ENCODE measurements at regions not wholly inside any gene's neighbourhood (a gene's known extent, or its start where the extent isn't known, plus 50 kb on each side); places are given as distances from the start of the nearest gene placed in this dataset.

DNA sequence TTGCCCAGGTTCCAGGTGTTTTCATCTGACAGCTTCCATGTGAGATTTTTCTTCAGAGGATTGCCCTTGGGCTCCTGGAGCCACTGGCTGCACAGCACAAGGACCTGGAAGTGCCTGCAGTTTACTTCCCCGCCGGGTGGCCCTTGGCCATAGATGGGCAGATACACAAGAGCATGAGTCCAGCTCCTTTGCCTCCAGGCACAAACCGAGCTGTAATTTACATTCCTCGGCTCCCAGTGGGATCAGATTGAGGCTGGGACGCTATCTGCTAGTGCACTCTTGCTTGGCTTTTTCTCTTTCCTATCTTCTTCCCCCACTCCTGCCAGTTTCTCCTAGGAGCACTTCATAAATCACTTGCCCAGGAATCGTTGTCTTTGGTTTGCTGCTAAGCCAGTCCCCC lies 85.4 kb upstream of the RALY start:
- DNase-seq: no peak
- Histone ChIP-seq H3K4me3 (ENCODE audit: low read depth, low read length) (no peak overlapping the region), H3K27me3 (replicated peaks) (no peaks in the 10 kb centered on the region), H3K36me3 (replicated peaks) (no peaks in the 10 kb centered on the region), H3K27ac (no peak overlapping the region)
- TF ChIP-seq, protein P1, sequence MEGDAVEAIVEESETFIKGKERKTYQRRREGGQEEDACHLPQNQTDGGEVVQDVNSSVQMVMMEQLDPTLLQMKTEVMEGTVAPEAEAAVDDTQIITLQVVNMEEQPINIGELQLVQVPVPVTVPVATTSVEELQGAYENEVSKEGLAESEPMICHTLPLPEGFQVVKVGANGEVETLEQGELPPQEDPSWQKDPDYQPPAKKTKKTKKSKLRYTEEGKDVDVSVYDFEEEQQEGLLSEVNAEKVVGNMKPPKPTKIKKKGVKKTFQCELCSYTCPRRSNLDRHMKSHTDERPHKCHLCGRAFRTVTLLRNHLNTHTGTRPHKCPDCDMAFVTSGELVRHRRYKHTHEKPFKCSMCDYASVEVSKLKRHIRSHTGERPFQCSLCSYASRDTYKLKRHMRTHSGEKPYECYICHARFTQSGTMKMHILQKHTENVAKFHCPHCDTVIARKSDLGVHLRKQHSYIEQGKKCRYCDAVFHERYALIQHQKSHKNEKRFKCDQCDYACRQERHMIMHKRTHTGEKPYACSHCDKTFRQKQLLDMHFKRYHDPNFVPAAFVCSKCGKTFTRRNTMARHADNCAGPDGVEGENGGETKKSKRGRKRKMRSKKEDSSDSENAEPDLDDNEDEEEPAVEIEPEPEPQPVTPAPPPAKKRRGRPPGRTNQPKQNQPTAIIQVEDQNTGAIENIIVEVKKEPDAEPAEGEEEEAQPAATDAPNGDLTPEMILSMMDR (IDR thresholded peaks at IDR 0.05; ENCODE audit: low read depth, low read length, missing control alignments): no peak
- in situ Hi-C loops (cut with HindIII; ENCODE audit: low pct_ligation_motif_present, low sequenced_read_pairs): no loop called here

GRCh38 chr20:33908868-33909267 lies 84.8 kb upstream of the RALY start:
- no peak for DNase-seq
- Histone ChIP-seq H3K4me3 (ENCODE audit: low read depth, low read length) (no peak overlapping the region), H3K36me3 (replicated peaks) (no peaks in the 10 kb centered on the region), H3K27me3 (replicated peaks) (no peaks in the 10 kb centered on the region), H3K27ac (peak overlapping the region; percentile 83)
- in situ Hi-C loops (cut with HindIII; ENCODE audit: low pct_ligation_motif_present, low sequenced_read_pairs): no loop called here
- TF ChIP-seq, protein P1 (IDR thresholded peaks at IDR 0.05; ENCODE audit: low read depth, low read length, missing control alignments): no peak

DNA sequence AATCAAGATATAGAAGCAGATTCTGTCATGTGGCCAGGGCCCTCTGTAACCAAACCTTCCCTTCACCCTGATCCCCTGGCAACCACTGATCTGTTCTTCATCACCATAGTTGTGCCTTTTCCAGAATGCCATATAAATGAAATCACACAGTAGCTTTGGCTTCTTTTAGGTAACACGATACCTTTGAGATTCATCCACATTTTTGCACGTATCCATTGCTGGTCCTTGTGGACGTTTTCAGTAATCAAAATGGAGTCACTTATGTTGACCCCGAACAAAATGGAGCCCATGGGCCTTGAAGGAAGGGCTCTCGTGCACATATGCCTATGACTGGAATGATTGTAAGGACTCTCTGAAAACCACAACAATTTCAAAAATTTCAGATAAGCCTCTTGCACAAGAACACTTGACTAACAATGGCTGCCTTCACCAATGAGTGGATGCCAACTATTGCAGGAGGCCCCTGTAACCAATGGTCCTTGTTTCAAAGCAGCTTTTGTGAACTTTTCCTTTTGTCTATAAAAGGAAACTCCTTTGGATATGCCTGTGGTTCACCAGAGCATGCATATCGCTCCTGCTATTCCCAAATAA lies 84.3 kb upstream of the RALY start:
- Histone ChIP-seq H3K27ac (peak overlapping the region; percentile 83), H3K4me3 (ENCODE audit: low read depth, low read length) (no peak overlapping the region), H3K36me3 (replicated peaks) (no peaks in the 10 kb centered on the region), H3K27me3 (replicated peaks) (no peaks in the 10 kb centered on the region)
- peak; percentile 91 for DNase-seq
- in situ Hi-C loops (cut with HindIII; ENCODE audit: low pct_ligation_motif_present, low sequenced_read_pairs): no loop called here
- TF ChIP-seq, protein P1 (IDR thresholded peaks at IDR 0.05; ENCODE audit: low read depth, low read length, missing control alignments): no peak

DNA sequence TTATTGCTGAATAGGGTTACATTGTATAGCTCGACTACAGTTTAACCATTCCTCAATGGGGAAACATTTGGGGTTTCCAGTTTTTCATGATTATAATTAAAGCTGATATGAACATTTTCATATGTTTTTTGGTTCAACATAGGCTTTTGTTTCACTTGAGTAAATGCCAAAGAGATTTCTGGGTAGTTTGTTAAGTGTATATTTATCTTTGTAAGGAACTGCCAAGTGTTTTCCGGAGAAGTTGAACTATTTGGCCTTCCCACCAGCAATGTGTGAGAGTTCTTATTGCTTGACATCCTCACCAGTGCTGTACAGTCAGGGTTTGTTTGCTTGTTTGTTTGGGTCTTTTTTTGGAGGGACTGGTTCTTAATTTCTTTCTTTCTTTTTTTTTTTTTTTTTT lies 83.7 kb upstream of the RALY start:
- DNase-seq: no peak
- in situ Hi-C loops (cut with HindIII; ENCODE audit: low pct_ligation_motif_present, low sequenced_read_pairs): no loop called here
- H3K36me3 ChIP-seq (replicated peaks): no peaks in the 10 kb centered on the region

GRCh38 chr20:33910529-33911327 lies 83.0 kb upstream of the RALY start:
- Histone ChIP-seq H3K27me3 (replicated peaks) (no peaks in the 10 kb centered on the region), H3K27ac (no peak overlapping the region), H3K36me3 (replicated peaks) (no peaks in the 10 kb centered on the region), H3K4me3 (ENCODE audit: low read depth, low read length) (no peak overlapping the region)
- no peak for DNase-seq
- in situ Hi-C loops (cut with HindIII; ENCODE audit: low pct_ligation_motif_present, low sequenced_read_pairs): no loop called here
- TF ChIP-seq, protein P1 (IDR thresholded peaks at IDR 0.05; ENCODE audit: low read depth, low read length, missing control alignments): no peak

More for the DNA sequence above, 83.7 kb upstream of the RALY start:
- Histone ChIP-seq H3K4me3 (ENCODE audit: low read depth, low read length) (no peak overlapping the region), H3K27me3 (replicated peaks) (no peaks in the 10 kb centered on the region), H3K27ac (peak overlapping the region; percentile 83)
- TF ChIP-seq, protein P1 (IDR thresholded peaks at IDR 0.05; ENCODE audit: low read depth, low read length, missing control alignments): no peak

Data from brain microvascular endothelial cell (primary cell).